ENCODE measurements at regions not wholly inside any gene's neighbourhood (a gene's known extent, or its start where the extent isn't known, plus 50 kb on each side); places are given as distances from the start of the nearest gene placed in this dataset.
A peak's percentile ranks its signal among the peaks of the same experiment; 100 is the strongest.

GRCh38 chr13:99029576-99029975 lies 51.7 kb upstream of the DOCK9 start:
- TF ChIP-seq CTCF (IDR thresholded peaks at IDR 0.05), result no peak
- H3K4me1 ChIP-seq (ENCODE audit: control insufficient read depth in 1 of 2, insufficient read depth in 2 of 2, low read length in 2 of 2), result no peaks in the 10 kb centered on the region
- H3K4me3 Mint-ChIP-seq, result peak overlapping the region in 1 of 2 donors; percentile 22
- no peak for DNase-seq
- peaks cover 5 to 27% of the 10 kb centered on the region in 2 donors for H3K9me3 ChIP-seq (replicated peaks in 1 of 2; ENCODE audit: control insufficient read depth in 1 of 2, insufficient read depth in 1 of 2, low read length in 2 of 2)
- no peak overlapping the region for H3K4me2 ChIP-seq (replicated peaks; ENCODE audit: extremely low read depth, low read length, poor library complexity, severe bottlenecking)
- intact Hi-C loops (cut with micrococcal nuclease), result no loop called here
- H3K27me3 Mint-ChIP-seq (ENCODE audit: low read depth in 3 of 3), result peaks cover 81 to 98% (median 93%) of the 10 kb centered on the region in 3 donors
- peaks cover 7 to 19% (median 15%) of the 10 kb centered on the region in 7 donors for H3K9me3 Mint-ChIP-seq
- no peak overlapping the region for H3K9ac ChIP-seq (ENCODE audit: insufficient read depth, low read length, poor library complexity, severe bottlenecking)
- no peak overlapping the region for H2AFZ ChIP-seq (ENCODE audit: insufficient read depth, low read depth, low read length, poor library complexity, severe bottlenecking)
- H3K27ac Mint-ChIP-seq, result no peak overlapping the region
- no peak overlapping the region for H3K27ac ChIP-seq (ENCODE audit: low read depth in 1 of 2, low read length in 2 of 2)
- H4K20me1 ChIP-seq (ENCODE audit: insufficient read depth, low read length), result no peaks in the 10 kb centered on the region
- no peaks in the 10 kb centered on the region for H3K36me3 ChIP-seq (replicated peaks in 1 of 2; ENCODE audit: control insufficient read depth in 1 of 2, insufficient read depth in 2 of 2, low read length in 2 of 2)
- no peaks in the 10 kb centered on the region for H3K36me3 Mint-ChIP-seq
- peaks cover 97 to 99% of the 10 kb centered on the region in 2 donors for H3K27me3 ChIP-seq (ENCODE audit: control insufficient read depth in 2 of 2, insufficient read depth in 2 of 2, low read length in 2 of 2)
- no peak overlapping the region for H3K4me3 ChIP-seq (replicated peaks in 1 of 3; ENCODE audit: low read depth in 2 of 3, low read length in 3 of 3)
- no peaks in the 10 kb centered on the region for H3K79me2 ChIP-seq (ENCODE audit: insufficient read depth, low read length)
- H3K4me1 Mint-ChIP-seq, result no peaks in the 10 kb centered on the region

DNA sequence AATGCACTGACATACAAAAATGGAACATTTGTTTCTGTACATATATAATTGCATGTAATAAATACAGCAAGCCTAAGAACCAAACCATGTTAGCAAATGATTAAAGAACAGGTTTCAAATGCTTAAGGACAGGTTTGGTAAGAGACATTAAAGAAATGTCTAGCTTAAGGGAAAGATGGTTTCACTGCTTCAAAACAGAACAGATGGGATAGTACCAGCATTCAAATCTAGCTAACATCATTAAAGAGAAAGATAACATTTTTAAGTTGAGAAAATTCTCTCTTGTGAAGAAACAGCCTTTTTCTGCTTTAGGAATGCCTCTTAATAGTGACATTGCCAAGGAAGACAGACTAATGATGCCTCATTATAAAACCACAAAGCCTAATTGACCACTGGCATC lies 52.5 kb upstream of the DOCK9 start:
- Mint-ChIP-seq H3K9me3 (peaks cover 7 to 23% (median 19%) of the 10 kb centered on the region in 7 donors), H3K4me1 (no peaks in the 10 kb centered on the region), H3K27me3 (ENCODE audit: low read depth in 3 of 3) (peaks cover 82 to 99% (median 94%) of the 10 kb centered on the region in 3 donors), H3K4me3 (peak overlapping the region in 1 of 2 donors; percentile 57), H3K27ac (no peak overlapping the region), H3K36me3 (peaks cover 0 to 1% of the 10 kb centered on the region in 2 donors)
- intact Hi-C loops (cut with micrococcal nuclease), result loop anchor here in 1 of 2 donors (10.0 kb wide), 1 partner anchor 94 kb away; no protein-coding TSS in a partner anchor
- Histone ChIP-seq H4K20me1 (ENCODE audit: insufficient read depth, low read length) (no peaks in the 10 kb centered on the region), H3K79me2 (ENCODE audit: insufficient read depth, low read length) (no peaks in the 10 kb centered on the region), H2AFZ (ENCODE audit: insufficient read depth, low read depth, low read length, poor library complexity, severe bottlenecking) (no peak overlapping the region), H3K9ac (ENCODE audit: insufficient read depth, low read length, poor library complexity, severe bottlenecking) (no peak overlapping the region), H3K36me3 (replicated peaks in 1 of 2; ENCODE audit: control insufficient read depth in 1 of 2, insufficient read depth in 2 of 2, low read length in 2 of 2) (no peaks in the 10 kb centered on the region), H3K27me3 (ENCODE audit: control insufficient read depth in 2 of 2, insufficient read depth in 2 of 2, low read length in 2 of 2) (peaks cover 97 to 99% of the 10 kb centered on the region in 2 donors), H3K27ac (ENCODE audit: low read depth in 1 of 2, low read length in 2 of 2) (no peak overlapping the region), H3K4me2 (replicated peaks; ENCODE audit: extremely low read depth, low read length, poor library complexity, severe bottlenecking) (no peak overlapping the region), H3K4me3 (replicated peaks in 1 of 3; ENCODE audit: low read depth in 2 of 3, low read length in 3 of 3) (no peak overlapping the region), H3K4me1 (ENCODE audit: control insufficient read depth in 1 of 2, insufficient read depth in 2 of 2, low read length in 2 of 2) (no peaks in the 10 kb centered on the region), H3K9me3 (replicated peaks in 1 of 2; ENCODE audit: control insufficient read depth in 1 of 2, insufficient read depth in 1 of 2, low read length in 2 of 2) (peaks cover 5 to 30% of the 10 kb centered on the region in 2 donors)
- TF ChIP-seq CTCF (IDR thresholded peaks at IDR 0.05), result no peak
- no peak for DNase-seq

Data from CD14-positive monocyte (primary cell).